GM18520 (cell line): ENCODE measurements at regions not wholly inside any gene's neighbourhood (a gene's known extent, or its start where the extent isn't known, plus 50 kb on each side); places are given as distances from the start of the nearest gene placed in this dataset.

Experiments used
- ATAC-seq: cut with Tn5 transposase; IDR thresholded peaks from one replicate; pipeline ENCODE4 v1.9.1; 2021; ENCODE audit not compliant: unreplicated experiment

DNA sequence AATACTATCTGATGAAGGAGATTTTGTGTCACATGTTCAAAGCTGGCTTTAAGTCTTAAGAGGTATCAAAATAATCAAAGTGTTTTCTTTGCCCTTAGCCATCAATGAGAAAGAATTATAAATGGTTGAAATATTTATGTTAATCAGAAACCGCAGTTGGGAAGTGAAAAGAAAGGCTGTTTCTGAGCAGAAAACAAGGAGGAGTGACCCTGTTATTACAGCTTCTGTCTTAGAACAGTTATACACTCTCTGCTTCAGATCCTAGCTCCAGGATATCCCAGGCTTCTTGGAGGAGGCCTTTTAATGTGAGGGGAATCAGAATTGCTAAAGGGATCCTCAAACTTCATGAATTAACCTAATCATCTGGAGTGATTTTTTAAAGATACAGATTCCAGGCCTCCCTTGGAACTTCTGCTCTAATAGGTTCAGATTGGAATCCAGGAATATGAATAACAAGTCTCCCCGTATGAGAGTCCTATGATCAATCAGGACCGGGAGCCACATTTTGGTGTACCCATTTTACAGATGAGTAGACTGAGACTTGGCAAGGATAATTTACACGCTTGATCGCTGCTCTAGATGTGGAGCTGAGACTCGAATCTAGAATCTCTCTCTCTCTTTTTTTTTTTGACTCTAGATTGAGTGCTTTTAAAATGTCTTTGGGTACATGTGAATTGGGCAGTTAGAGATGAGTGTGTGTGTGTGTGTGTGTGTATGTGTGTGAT lies 50.8 kb upstream of the JAG1 start:
- ATAC-seq, result no peak

DNA sequence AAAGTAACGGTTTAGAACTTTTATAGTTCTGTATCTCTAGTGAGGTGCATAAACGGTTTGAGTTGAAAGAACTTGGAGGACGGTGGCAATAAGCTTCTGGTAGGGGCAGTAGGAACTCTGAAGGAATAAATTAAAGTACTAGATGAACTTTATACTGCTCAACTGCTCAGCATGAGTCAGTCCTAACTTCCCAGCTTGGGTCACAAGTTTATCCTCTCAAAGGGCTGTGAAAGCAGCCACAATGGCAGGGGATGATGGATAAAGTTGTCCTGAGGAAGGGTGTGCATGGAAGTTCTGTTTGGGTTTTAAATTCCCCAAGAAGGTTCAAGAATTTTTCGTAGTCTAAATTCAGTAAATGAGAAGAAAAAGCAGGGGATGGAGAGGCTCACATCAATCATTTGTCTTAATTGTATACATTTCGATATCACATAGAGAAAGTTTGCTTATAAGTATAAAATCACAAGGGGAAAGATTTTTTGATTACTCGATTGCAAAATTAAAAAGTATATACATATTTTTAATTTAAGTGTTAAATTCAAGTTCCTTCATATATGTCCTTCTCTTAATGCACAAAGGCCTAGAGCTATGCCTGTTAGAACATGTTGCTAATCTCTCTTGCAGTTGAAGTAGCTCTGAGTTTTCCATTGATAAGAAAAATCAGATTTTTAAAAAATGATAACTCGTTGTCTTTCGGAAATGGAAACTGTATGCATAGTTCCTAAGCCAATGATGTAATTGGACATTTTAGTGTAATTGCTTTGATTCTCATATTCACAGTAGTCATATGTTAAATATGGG lies 55.3 kb upstream of the JAG1 start:
- ATAC-seq, result no peak

DNA sequence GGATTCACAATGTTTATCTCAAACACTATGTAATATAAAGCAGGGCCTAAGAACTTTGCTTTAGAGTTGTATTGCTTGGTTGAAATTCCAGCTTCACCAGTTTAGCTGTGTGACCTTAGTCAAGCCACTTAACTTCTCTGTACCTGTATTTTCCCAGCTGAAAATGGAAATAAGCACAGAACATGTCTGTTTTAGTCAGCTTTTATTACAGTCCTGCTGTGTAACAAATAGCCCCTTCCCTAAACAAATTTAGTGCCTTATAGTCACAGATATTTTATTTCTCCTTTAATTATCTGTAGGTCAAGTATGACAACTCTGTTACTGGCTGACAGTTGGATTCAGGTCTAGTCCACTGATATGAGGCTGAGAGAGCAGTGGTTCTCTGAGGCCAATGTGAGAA lies 56.0 kb upstream of the JAG1 start:
- ATAC-seq, result no peak

DNA sequence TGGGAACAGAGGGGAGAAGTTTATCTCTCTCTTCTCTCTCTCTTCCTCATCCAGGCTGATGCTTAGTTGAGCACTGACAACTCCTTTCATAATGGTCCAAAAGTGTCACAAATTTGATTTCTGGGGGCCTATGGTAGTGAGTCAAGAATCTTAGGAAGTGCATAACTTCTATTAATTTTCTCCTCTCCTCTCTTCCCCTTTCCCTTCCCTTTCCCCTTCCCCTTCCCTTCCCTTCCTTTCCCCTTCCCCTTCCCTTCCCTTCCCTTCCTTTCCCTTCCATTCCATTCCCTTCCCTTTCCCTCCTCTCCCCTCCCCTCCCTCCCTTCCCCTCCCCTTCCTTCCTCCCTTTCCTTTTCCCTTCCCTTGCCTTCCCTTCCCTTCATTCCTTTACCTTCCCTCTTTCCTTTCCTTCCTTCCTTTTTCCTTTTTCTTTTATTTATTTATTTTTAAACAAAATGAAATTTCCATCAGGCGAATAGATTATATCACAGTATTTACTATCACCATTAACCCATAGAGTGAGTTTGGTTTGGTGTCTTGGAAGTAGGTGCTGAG lies 56.9 kb upstream of the JAG1 start:
- ATAC-seq, result no peak

DNA sequence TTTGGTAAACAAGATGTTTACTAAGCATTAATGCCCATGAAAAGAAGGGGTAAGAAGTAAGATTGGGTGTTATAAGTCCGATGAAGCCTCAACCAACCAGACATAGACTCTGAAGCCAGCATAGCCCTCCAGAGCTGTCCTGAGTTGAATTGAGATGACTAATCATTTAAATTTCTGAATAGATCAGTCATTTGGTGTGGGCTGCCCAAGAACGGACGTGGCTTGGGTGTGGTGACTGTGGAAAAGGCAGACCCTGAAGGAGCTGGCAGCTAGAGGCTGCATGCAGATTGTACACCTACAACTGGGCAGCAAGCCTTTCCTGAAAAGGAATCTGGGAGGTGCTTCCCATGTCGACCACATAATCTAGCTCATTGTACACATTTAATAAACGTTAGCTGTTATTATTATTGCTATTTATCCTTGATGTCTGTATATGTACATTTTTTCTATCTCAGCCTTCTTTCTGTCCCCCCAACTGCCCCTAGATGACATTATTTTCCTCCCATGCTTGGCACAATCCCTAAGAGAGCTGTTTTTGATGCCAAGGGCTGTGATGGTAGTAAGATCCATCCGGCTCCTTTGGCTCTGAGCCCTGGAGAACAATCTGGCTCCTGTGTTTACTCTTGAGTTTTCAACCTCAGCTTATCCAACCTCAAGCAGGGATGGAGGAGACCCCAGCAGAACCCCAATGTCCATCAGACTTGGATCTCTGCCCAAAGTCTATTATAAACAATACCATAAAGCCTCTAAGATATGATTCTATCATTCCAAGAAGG lies 57.6 kb upstream of the JAG1 start:
- no peak for ATAC-seq

DNA sequence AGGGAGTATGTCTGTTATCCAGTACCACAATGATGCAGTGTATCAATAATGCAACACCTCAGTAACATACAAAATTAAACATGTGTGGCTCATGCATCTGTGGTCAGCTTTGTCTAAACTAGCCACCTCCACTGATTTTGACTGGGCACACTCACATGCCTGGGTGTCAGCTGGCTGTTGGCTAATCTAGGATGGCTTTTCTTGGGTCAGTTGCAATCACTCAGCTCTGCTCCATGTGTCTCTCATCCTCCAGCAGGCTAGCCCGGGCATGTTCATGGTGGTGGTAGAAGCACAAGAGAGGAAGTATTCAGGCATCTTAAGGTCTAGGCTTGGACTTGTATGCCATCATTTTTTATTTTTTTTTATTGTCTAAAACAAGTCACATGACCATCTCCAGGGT lies 59.3 kb upstream of the JAG1 start:
- no peak for ATAC-seq

DNA sequence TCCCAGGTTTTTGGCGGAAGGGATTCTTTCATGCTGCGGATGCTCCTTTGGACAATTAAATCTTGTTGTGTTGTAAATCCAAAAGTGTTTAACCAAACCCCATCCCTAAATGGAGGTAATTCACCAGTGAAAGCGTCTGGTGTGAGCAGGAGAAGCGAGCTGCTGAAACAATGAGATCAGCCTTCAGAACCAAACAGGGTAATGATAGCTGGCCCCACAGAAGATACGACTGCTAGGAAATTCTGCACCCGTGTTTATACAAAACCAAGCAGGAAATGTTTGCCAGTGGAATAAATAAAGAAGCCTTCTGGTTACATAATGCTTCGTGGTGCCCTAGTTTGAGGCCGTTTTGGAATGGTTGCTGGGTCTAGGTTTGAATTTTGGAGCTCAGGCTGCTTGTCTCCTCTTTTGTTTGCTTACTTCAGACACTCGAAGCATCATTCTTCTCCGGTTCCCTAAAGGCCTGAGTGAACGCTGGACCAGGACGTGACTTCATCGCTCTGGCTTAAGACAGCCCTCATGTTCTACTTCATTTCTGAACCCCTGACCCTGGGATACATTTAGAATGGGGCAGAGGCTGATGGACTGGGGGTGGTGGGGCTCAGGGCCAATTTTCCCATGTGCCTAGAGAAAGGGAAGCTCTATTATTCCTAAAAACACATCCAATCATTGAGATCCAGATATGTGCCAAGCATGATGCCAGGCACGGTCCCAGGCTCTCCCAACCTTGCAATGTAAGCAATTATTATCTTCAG lies 61.6 kb upstream of the JAG1 start:
- no peak for ATAC-seq

DNA sequence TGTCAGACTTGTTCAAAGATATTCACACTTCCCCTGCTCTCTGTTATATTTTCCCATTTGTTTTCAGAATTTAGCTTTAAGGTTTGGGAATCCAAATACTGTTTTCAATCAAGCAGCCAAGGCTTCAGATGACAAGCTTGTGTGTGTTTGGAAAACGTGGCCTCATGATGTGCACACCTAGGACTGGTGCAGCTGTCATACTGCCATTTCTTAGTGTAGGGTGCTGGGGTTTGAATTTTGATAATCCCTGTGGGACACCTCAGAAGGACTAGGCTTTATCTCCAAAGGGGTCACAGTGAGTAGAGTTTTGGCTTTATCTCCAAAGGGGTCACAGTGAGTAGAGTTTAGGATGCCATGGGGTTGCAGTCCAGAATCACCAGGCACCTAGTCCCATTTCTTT lies 65.3 kb upstream of the JAG1 start:
- no peak for ATAC-seq

DNA sequence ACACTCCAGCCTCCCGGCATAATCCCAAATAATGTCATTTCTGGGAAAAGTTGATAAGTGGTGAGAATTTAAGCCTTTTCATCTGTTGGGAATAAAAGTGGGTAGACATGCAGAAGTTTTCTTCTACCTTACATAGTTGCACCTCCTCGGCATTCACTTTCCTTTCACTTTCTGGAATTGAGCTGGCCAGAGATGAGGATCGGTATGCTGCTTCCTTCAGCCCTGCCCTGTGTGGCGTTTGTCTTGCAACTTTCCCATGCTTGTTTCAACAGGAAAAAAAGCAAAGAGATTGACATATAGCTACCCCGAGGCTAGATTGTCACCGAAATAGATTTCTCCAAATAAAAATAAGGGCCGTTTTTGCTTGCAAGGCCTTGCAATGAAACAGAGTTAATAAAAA lies 65.8 kb upstream of the JAG1 start:
- ATAC-seq, result no peak

DNA sequence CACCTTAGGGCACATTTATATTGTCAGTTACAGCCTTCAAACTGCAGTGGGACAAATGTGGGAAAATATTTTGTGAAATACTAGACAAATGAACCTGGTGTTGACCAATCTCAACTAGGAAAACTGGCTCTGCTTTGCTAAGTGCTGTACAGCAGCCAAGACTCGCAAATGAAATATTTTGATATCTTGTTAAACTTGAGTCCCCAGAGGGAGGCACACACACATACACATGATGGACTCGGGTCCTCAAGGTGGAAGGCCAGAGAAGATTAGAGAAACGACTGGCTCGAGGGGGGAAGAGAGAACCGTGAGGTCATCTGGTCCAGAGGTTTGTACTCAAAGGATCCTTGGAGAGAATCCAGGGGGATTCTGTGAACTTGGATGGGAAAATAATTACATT lies 67.3 kb upstream of the JAG1 start:
- ATAC-seq, result no peak

DNA sequence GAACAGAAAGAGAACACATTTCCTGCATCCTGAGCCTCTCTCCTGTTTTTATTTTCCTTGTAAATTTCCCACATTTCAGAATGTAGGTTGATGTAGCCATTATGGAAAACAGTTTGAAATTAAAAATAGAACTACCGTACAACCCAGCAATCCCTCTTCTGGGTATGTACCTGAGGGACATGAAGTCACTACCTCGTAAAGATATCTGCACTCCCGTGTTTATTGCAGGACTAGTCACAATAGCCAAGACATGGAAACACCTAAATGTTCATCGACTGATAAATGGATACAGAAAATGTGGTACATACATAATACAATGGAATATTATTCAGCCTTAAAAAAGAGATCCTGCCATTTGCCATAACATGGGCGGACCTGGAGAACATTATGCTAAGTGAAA lies 72.0 kb upstream of the JAG1 start:
- ATAC-seq, result no peak

DNA sequence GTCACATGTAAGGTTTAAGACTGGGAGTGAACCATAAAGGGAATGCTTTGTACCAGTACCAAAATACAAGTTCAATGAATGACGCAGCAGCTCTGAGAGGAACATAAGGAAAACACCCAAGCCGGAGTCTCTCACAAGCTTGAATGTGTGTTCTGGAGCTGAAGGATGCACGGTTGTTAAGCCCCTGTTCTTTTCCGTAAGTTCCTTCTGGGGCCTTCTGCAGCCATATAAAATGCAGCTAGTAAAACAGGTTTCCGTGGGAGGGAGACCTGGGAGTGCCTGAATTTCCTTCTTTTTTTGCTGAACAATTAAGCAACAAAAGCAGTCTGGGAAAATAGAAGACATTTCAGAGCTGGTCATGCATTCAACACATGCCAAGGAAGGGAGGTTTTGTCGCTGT lies 73.2 kb upstream of the JAG1 start:
- ATAC-seq, result no peak

DNA sequence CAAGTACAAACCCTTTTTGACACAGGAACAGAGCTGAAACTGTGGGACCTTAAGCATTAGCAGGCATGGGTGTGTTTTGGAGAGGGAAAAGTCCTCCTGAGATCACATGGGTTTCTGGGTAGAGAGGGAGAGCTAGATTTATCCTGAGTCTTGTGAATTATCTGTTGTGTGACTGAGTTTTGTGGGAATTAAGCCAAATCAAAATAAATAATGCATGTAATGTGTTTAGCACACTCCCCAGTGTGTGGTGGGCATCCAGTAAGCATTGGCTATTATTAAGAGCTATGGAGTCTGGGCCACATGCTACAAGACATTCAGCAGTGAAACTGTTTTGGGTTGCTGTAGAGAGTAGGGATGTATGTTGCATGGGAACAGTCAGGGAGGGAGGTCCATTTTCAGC lies 75.3 kb upstream of the JAG1 start:
- ATAC-seq, result no peak

DNA sequence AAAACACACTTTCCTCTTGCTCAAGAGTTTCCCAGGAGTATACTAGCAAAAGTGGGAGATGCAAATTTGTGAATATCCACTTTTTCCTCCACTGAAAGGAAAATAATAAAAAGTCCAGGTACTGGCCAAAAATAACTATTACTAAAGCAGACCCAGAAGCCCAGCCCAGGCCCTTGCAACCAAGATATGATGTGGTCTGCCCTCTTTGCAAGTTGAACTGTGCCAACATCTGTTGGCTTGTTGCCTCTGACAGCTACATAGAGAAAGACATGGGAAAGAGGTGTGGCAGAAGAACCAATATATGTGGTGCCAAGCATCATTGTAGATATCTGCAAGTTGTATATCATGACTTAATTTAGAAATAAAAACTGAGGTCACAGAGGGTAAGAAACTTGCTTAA lies 78.4 kb upstream of the JAG1 start:
- no peak for ATAC-seq

DNA sequence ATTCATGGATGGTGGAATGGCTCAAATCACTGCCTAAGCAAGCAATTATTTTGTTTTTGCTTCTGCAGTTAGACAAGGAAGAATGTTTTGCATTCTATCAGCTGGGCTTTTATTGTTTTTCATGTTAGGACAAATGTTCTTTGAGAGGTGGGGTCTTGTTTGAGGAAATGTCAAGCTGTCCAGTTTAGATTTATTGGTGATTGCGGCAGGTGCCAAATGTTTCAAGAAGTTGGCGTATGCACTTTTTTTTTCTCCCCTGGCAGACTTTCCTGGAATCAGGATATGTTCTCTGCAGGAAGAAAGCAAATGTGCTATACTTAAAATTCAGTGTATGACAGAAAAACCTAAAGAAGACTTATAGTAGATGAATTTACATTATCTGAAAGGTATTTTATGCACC lies 81.0 kb upstream of the JAG1 start:
- ATAC-seq, result no peak

DNA sequence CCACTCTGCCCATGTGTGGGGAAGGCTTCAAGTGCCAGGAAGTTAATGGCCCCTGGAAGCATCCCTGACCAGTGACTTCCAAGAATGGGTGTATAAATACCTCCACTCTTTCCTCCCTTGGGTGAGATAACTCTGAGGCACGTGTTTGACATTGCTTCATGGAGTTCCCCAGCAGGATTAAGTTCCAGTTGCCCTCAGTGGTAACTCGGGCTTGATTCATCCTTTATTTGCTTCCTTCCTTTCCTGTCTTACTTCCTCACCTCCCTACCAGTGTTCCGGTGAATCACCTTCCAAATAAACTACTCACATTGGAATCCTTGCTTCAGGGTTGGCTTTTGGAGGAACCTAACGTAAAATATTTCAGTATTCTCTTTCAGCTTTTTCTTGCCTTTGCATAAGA lies 84.6 kb upstream of the JAG1 start:
- no peak for ATAC-seq

DNA sequence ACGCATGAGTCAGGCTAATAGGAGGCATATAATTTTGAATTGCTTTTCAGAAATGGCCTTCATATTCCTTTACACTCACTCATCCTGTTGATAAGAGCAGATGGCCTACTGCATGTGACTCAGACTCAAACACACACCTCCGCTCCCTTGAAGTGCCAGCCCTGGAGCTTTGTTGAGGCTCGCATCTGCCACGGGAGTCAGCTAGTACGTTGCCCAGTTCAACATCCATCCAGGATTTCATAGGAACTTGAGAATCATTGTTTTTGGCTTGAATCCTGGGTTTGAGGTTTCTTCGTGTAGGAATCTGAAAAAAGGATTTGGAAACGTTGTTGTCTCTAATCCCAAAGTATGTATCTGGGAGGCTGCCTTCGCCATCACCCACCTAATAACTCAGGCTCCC lies 87.4 kb upstream of the JAG1 start:
- ATAC-seq, result no peak

DNA sequence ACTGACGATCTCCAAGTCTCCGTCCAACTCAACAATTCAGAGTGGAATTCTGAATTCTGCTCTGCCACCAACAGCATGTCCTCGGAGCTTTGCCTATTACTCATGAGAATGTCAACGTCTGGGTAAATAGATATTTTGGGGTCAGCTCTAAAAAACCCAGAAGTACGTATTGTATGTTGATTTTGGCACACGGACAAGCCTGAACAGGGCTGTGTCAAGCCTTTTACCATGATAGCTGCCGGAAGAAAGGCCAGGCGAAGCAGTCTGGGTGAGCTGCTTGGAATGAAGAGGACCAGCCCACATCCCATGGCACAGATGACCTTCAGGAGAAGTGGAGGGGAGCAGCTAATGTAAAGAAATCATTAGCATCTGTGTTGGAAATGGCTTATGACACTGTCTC lies 88.0 kb upstream of the JAG1 start:
- no peak for ATAC-seq

DNA sequence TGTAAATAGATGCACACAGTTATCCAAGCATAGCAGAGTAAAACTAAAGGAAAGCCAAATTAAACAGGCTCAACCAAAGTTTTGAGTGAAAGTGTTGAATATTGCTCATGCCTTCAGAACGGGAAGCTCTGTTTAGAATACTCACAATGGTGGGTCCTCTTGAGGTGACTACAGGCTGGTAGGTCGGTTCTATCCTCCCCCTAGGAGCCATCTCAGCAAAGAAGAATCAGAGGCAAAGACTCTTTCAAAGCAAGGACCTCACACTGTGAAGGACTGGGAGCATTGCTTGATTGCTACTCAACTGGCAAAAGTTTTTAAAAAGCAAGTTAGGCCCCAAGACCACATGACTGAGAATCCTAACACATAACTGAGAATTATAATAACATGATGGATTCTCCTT lies 88.4 kb upstream of the JAG1 start:
- no peak for ATAC-seq

DNA sequence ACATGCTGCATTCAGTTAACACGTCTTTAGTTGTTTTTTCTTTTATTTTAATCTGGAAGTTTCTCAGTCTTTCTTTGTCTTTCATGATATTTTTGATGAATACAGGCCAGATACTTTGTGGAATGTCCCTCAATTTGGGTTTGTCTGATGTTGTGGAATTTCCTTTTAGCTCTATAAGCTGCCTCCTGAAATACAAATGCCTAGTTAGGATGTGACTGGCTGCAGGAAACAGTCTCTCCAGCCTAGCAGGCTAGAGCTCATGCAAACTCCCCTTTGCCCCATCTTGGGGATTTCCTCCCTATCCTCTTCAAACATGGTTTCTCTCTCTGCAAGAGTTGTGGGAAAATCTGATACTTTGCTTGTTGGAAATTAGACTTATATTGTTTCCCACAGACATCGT lies 89.3 kb upstream of the JAG1 start:
- ATAC-seq, result no peak

DNA sequence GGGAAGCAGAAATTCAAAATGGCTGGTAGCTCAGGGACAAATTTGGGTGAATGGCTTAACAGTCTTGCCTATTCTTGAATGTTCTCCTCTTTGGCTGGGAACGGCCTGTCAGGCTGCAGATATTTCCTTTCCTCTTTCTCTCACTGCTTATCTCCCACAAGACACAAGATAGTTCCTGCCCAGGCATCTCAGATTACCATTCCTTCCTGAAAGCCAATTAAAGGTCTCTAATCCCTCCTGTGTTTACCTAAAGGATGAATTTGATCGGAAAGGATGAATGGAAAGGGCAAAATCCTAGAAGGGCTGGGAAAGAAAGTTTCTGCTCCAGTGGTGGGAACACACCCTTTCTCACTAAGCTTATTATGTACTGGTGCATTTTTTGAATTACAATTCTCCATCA lies 95.9 kb upstream of the JAG1 start:
- no peak for ATAC-seq
